A673 (cell line): ENCODE measurements at regions not wholly inside any gene's neighbourhood (a gene's known extent, or its start where the extent isn't known, plus 50 kb on each side); places are given as distances from the start of the nearest gene placed in this dataset.

Experiments used
- EZH2 ChIP-seq: fragments of 200-600 bp; sonication (generic); IDR thresholded peaks from 2 replicates; pipeline ENCODE4 v1.6.1; 2017; ENCODE audit warnings: borderline replicate concordance, low read depth, mild to moderate bottlenecking, mixed read lengths, antibody characterized with exemption, low read length; ENCODE audit not compliant: poor library complexity, severe bottlenecking
- TF ChIP-seq, protein P1 (sequence below): fragments of 300-800, 200-600 bp; sonication (generic); conservative IDR thresholded peaks from 2 replicates; pipeline ENCODE4 v1.5.1; 2017; ENCODE audit warnings: low read depth, mild to moderate bottlenecking, antibody characterized with exemption, low read length, moderate library complexity, mixed read lengths

- TF ChIP-seq, protein P1, sequence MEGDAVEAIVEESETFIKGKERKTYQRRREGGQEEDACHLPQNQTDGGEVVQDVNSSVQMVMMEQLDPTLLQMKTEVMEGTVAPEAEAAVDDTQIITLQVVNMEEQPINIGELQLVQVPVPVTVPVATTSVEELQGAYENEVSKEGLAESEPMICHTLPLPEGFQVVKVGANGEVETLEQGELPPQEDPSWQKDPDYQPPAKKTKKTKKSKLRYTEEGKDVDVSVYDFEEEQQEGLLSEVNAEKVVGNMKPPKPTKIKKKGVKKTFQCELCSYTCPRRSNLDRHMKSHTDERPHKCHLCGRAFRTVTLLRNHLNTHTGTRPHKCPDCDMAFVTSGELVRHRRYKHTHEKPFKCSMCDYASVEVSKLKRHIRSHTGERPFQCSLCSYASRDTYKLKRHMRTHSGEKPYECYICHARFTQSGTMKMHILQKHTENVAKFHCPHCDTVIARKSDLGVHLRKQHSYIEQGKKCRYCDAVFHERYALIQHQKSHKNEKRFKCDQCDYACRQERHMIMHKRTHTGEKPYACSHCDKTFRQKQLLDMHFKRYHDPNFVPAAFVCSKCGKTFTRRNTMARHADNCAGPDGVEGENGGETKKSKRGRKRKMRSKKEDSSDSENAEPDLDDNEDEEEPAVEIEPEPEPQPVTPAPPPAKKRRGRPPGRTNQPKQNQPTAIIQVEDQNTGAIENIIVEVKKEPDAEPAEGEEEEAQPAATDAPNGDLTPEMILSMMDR: no peak
- no peak for TF ChIP-seq EZH2
These were observed 59.9 kb upstream of the DIRAS2 start for GRCh38 chr9:90702441-90702955.
